AG04450 (cell line): ENCODE measurements at regions not wholly inside any gene's neighbourhood (a gene's known extent, or its start where the extent isn't known, plus 50 kb on each side); places are given as distances from the start of the nearest gene placed in this dataset.

Source experiments
- CTCF ChIA-PET: fragments of 300-600, 350-600 bp; formaldehyde crosslinking; extraction: SDS; loops from one replicate; lab custom pipeline; 2022; ENCODE audit warnings: antibody characterized with exemption, inconsistent platforms; lab: Charles Lee
- POLR2A ChIA-PET: fragments of 350-600 bp; formaldehyde crosslinking; extraction: SDS; loops from one replicate; lab custom pipeline; 2021; ENCODE audit warnings: antibody characterized with exemption, inconsistent platforms; lab: Yijun Ruan, JAX
- DNase-seq: peaks from one replicate; pipeline ENCODE4 v3.0.0-alpha.2; 2011; ENCODE audit warnings: low read depth, low spot score
- H3K27ac ChIP-seq: one replicate; pipeline ENCODE4 v1.5.1; 2012; ENCODE audit warnings: low read depth, low read length, control low read depth
- H3K27me3 ChIP-seq: one replicate; pipeline ENCODE4 v1.6.0; 2012; ENCODE audit warnings: low read length; ENCODE audit not compliant: control insufficient read depth, insufficient read depth
- H3K4me3 ChIP-seq: 2 replicates; pipeline ENCODE4 v1.5.1; 2011; ENCODE audit warnings: mild to moderate bottlenecking, low read depth, low read length, control low read depth
- H3K9me3 ChIP-seq: 2 replicates; pipeline ENCODE4 v1.5.1; 2012; ENCODE audit warnings: low read length; ENCODE audit not compliant: control insufficient read depth, insufficient read depth
- TF ChIP-seq, protein P1 (sequence below): IDR thresholded peaks from 2 replicates; pipeline ENCODE4 v1.5.1; 2011; ENCODE audit warnings: low read depth, low read length, control low read depth, inconsistent platforms

- ChIA-PET POLR2A (interaction anchor here (0.7 kb wide), 2 partner anchors 18 to 63 kb away, joined by 5 to 6 read pairs; no protein-coding TSS in a partner anchor), CTCF (interaction anchor here (0.9 to 1.3 kb wide), 4 partner anchors 11 to 223 kb away, joined by 3 to 4 read pairs (median 3); no protein-coding TSS in a partner anchor)
- Histone ChIP-seq H3K27ac (no peak overlapping the region), H3K4me3 (no peak overlapping the region), H3K27me3 (no peaks in the 10 kb centered on the region), H3K9me3 (no peaks in the 10 kb centered on the region)
- no peak for DNase-seq
- TF ChIP-seq, protein P1, sequence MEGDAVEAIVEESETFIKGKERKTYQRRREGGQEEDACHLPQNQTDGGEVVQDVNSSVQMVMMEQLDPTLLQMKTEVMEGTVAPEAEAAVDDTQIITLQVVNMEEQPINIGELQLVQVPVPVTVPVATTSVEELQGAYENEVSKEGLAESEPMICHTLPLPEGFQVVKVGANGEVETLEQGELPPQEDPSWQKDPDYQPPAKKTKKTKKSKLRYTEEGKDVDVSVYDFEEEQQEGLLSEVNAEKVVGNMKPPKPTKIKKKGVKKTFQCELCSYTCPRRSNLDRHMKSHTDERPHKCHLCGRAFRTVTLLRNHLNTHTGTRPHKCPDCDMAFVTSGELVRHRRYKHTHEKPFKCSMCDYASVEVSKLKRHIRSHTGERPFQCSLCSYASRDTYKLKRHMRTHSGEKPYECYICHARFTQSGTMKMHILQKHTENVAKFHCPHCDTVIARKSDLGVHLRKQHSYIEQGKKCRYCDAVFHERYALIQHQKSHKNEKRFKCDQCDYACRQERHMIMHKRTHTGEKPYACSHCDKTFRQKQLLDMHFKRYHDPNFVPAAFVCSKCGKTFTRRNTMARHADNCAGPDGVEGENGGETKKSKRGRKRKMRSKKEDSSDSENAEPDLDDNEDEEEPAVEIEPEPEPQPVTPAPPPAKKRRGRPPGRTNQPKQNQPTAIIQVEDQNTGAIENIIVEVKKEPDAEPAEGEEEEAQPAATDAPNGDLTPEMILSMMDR: no peak
Measured at GRCh38 chr6:56347526-56347925, 100.1 kb upstream of the COL21A1 start.

- Histone ChIP-seq H3K4me3 (no peak overlapping the region), H3K27me3 (no peaks in the 10 kb centered on the region), H3K9me3 (no peaks in the 10 kb centered on the region), H3K27ac (no peak overlapping the region)
- DNase-seq: no peak
- ChIA-PET CTCF (no interaction called here), POLR2A (no interaction called here)
- TF ChIP-seq, protein P1: no peak
Measured at GRCh38 chr6:56346958-56347357, 99.6 kb upstream of the COL21A1 start.

DNA sequence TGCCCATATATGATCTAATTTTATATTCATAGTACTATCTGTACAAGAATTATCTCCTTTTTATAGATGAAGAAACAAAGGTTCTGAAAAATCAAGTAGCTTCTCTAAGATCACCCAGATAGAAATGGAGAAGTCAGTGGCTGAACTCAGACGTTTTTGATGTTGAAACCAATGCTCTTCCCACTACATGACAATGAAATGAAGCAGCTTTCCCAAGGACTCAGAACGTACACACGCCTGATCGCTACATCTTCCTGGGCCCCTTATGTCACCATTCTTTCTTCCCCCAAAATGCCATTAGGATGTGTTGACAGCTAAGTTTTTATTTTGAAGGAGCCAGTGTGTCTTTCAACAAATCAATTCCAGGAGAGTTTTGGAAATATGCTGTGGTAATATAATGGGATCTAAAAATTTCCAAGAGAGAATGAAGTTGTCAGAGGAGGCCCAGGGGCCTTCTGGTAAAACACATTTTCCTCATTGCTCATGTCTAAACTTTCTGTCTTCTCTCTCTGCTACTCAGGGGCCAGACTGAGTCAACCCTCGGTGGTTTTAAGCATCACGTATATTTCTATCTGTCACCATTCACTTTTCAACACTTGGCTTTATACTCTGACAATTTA, 98.1 kb upstream of the COL21A1 start:
- ChIA-PET CTCF (interaction anchor here (0.8 kb wide), 1 partner anchor 31 kb away, joined by 3 read pairs; no protein-coding TSS in a partner anchor), POLR2A (no interaction called here)
- TF ChIP-seq, protein P1: no peak

GRCh38 chr6:56343295-56343694, 95.9 kb upstream of the COL21A1 start:
- DNase-seq: no peak
- TF ChIP-seq, protein P1: no peak
- Histone ChIP-seq H3K27ac (no peak overlapping the region), H3K27me3 (no peaks in the 10 kb centered on the region), H3K9me3 (no peaks in the 10 kb centered on the region), H3K4me3 (no peak overlapping the region)
- POLR2A ChIA-PET: no interaction called here
- CTCF ChIA-PET: interaction anchor here (1.2 kb wide), 1 partner anchor 29 kb away, joined by 3 read pairs; no protein-coding TSS in a partner anchor

More for the DNA sequence above, 98.1 kb upstream of the COL21A1 start:
- Histone ChIP-seq H3K27me3 (no peaks in the 10 kb centered on the region), H3K27ac (no peak overlapping the region), H3K9me3 (no peaks in the 10 kb centered on the region), H3K4me3 (no peak overlapping the region)
- no peak for DNase-seq

- ChIA-PET CTCF (interaction anchor here (0.6 to 0.7 kb wide), 2 partner anchors 232 to 986 kb away, joined by 3 to 4 read pairs; no protein-coding TSS in a partner anchor), POLR2A (no interaction called here)
- DNase-seq: no peak
- H3K27ac ChIP-seq: no peak overlapping the region
- no peaks in the 10 kb centered on the region for H3K27me3 ChIP-seq
- no peaks in the 10 kb centered on the region for H3K9me3 ChIP-seq
- no peak overlapping the region for H3K4me3 ChIP-seq
- TF ChIP-seq, protein P1: no peak
Measured at GRCh38 chr6:56339524-56339923, 92.1 kb upstream of the COL21A1 start.
